Prostate gland (tissue), 2 donors: ENCODE measurements at regions not wholly inside any gene's neighbourhood (a gene's known extent, or its start where the extent isn't known, plus 50 kb on each side); places are given as distances from the start of the nearest gene placed in this dataset.

ENCODE experiments used
- DNase-seq: peaks from one replicate; pipeline ENCODE4 v3.0.0-alpha.2; 2019; ENCODE audit warnings: low spot score
- H3K27ac ChIP-seq, 2 donors: fragments of 200-600 bp; sonication (generic); 2 replicates each; pipeline ENCODE4 v1.5.1; 2017 to 2019
- H3K27me3 ChIP-seq: fragments of 200-600 bp; sonication (generic); replicated peaks from 2 replicates; pipeline ENCODE4 v1.5.1; 2019; ENCODE audit not compliant: insufficient read depth
- H3K36me3 ChIP-seq, 2 donors: fragments of 200-600 bp; sonication (generic); 1 replicate in 1 of 2; 2 replicates in 1 of 2; pipeline versions ENCODE4 v1.5.1 to v1.8.1; 2017 to 2019
- H3K4me1 ChIP-seq: fragments of 200-600 bp; sonication (generic); replicated peaks from 2 replicates; pipeline ENCODE4 v1.5.1; 2019
- H3K4me3 ChIP-seq, 2 donors: fragments of 200-600 bp; sonication (generic); 2 replicates each; pipeline ENCODE4 v1.5.1; 2017 to 2019
- H3K9me3 ChIP-seq: fragments of 200-600 bp; sonication (generic); 2 replicates; pipeline ENCODE4 v1.5.1; 2017
- CTCF ChIP-seq, 4 experiments: fragments of 200-600 bp in 2 of 4; fragments of 450-650 bp in 2 of 4; sonication (generic) in 2 of 4; IDR thresholded peaks; 1 replicate in 3 of 4; 2 replicates in 1 of 4; pipeline ENCODE4 v1.5.1; 2016 to 2019; ENCODE audit warnings: antibody characterized with exemption in 4 of 4, mild to moderate bottlenecking in 2 of 4, moderate library complexity in 2 of 4
- POLR2A ChIP-seq: fragments of 450-650 bp; IDR thresholded peaks from one replicate; pipeline ENCODE4 v1.6.1; 2016; ENCODE audit warnings: antibody characterized with exemption, mild to moderate bottlenecking
- POLR2AphosphoS5 ChIP-seq: sonication (generic); formaldehyde crosslinking; IDR thresholded peaks from one replicate; pipeline ENCODE4 v1.6.1; 2017; ENCODE audit warnings: antibody characterized with exemption
- WGBS: methylation state at CpG from one replicate; pipeline ENCODE4 v1.1.5; 2018; 5-methylcytosine and 5-hydroxymethylcytosine counted together
- intact Hi-C: fragments of 100-400 bp; cut with DNase I; formaldehyde crosslinking; loops from one replicate; pipeline ENCODE4 v1.14.2; 2022

DNA sequence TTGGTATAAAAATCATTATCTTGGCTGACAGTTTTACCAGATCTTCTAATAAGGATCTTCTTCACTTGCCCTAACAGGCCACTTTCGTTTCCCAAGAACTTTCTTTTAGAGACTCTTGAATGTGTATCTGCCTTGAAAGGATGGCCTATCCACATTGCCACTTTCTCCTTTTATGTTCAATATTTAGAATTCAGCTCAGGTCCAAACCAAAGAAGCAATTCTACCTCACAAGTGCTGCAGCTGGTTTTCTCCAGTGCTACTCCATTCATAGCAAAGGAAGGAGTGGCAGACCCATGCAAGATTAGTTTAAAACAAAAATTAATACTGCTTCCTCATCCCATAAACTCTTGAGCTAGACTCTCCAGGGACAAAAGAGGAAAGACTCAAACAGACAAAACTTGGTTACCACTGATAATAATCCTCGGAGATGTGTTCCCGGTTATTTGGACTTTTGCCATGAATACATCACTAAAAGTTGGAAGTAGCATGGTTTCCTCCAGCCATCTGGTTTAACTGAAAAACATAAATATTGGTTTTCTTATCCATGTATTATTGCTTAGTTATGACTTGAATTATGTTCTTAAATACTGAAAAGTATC, 401.8 kb downstream of the PABPC4L start:
- no peak overlapping the region for H3K27ac ChIP-seq
- no peaks in the 10 kb centered on the region for H3K36me3 ChIP-seq
- H3K4me3 ChIP-seq = no peak overlapping the region
- H3K27me3 ChIP-seq = no peaks in the 10 kb centered on the region
- intact Hi-C loops = no loop called here
- no peaks in the 10 kb centered on the region for H3K4me1 ChIP-seq
- DNase-seq = no peak
- H3K9me3 ChIP-seq = no peaks in the 10 kb centered on the region
- 42% methylated on average over 3 of the region's 3 CpGs for WGBS
- TF ChIP-seq CTCF (IDR thresholded peaks at IDR 0.05) (no peak), POLR2AphosphoS5 (no peak), POLR2A (no peak)

DNA sequence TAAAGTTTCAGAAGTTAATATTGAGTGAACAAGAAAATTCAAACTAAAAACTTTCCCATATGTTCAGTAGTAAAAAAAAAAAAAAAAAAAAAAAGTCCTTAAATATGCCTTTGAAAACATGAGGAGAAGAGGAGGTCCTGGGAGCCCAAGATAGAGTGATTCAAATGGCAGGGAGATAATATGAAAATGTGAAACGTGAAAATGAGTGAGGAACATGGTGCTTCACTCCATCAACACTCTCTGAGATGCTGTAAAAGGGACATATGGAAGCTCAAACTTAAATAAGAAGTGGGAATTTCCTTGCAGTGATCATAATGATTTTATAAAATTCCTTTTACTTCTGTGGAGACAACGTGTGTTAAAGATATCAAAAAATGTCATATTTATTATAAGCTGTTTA, 423.9 kb downstream of the PABPC4L start:
- no peak overlapping the region for H3K27ac ChIP-seq

GRCh38 chr4:133776961-133777360, 424.6 kb downstream of the PABPC4L start:
- no peak for TF ChIP-seq CTCF (IDR thresholded peaks at IDR 0.05)
- intact Hi-C loops = no loop called here
- no peak overlapping the region for H3K4me3 ChIP-seq
- no peak overlapping the region for H3K27ac ChIP-seq
- H3K4me1 ChIP-seq = no peaks in the 10 kb centered on the region
- no peaks in the 10 kb centered on the region for H3K27me3 ChIP-seq
- WGBS = 66% methylated on average over 4 of the region's 4 CpGs
- DNase-seq = no peak
- H3K9me3 ChIP-seq = no peaks in the 10 kb centered on the region
- no peaks in the 10 kb centered on the region for H3K36me3 ChIP-seq

More for the DNA sequence above, 423.9 kb downstream of the PABPC4L start:
- 73% methylated on average over 2 of the region's 2 CpGs for WGBS
- Histone ChIP-seq H3K4me3 (no peak overlapping the region), H3K36me3 (no peaks in the 10 kb centered on the region), H3K9me3 (no peaks in the 10 kb centered on the region), H3K4me1 (no peaks in the 10 kb centered on the region), H3K27me3 (no peaks in the 10 kb centered on the region)
- DNase-seq = no peak
- intact Hi-C loops = no loop called here
- no peak for TF ChIP-seq POLR2A
- TF ChIP-seq CTCF (IDR thresholded peaks at IDR 0.05) = no peak
- TF ChIP-seq POLR2AphosphoS5 = no peak

DNA sequence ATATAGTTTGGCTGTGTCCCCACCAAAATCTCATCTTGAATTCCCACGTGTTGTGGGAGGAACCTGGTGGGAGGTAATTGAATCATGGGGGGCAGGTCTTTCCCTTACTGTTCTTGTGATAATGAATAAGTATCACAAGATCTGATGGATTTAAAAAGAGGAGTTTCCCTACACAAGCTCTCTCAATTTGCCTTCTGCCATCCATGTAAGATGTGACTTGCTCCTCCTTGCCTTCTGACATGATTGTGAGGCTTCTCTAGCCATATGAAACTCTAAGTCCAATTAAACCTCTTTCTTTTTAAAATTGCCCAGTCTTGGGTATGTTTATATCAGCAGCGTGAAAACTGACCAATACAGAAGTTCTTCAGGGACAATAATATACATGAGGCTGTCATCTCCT, 425.1 kb downstream of the PABPC4L start:
- 96% methylated on average over 2 of the region's 2 CpGs for WGBS

More for the DNA sequence above, 425.1 kb downstream of the PABPC4L start:
- no peaks in the 10 kb centered on the region for H3K4me1 ChIP-seq
- intact Hi-C loops = no loop called here
- no peaks in the 10 kb centered on the region for H3K36me3 ChIP-seq
- no peak overlapping the region for H3K27ac ChIP-seq
- H3K27me3 ChIP-seq = no peaks in the 10 kb centered on the region
- H3K9me3 ChIP-seq = no peaks in the 10 kb centered on the region
- TF ChIP-seq POLR2A = no peak
- no peak for TF ChIP-seq CTCF (IDR thresholded peaks at IDR 0.05)
- no peak for TF ChIP-seq POLR2AphosphoS5
- no peak overlapping the region for H3K4me3 ChIP-seq
- DNase-seq = no peak
